Right lobe of liver (tissue), 6 donors: ENCODE measurements at regions not wholly inside any gene's neighbourhood (a gene's known extent, or its start where the extent isn't known, plus 50 kb on each side); places are given as distances from the start of the nearest gene placed in this dataset.

Source experiments
- ATAC-seq, 4 donors: fragments of 200-7000 bp; cut with Tn5 transposase; one replicate each; pipeline ENCODE4 v1.9.1; 2020; ENCODE audit warnings: mild to moderate bottlenecking in 4 of 4, moderate library complexity in 4 of 4
- DNase-seq, 3 donors: peaks; one replicate each; pipeline ENCODE4 v3.0.0-alpha.2; 2020
- H3K27ac ChIP-seq, 3 donors: fragments of 200-600 bp; one replicate each; pipeline ENCODE4 v1.8.0; 2022
- H3K27me3 ChIP-seq, 2 donors: fragments of 200-600 bp; one replicate each; pipeline ENCODE4 v1.8.0; 2022
- H3K36me3 ChIP-seq, 4 donors: fragments of 200-600 bp; sonication (generic) in 1 of 4; one replicate each; pipeline versions ENCODE4 v1.5.1 to v1.8.0; 2017 to 2022; ENCODE audit warnings: control low read depth in 1 of 4
- H3K4me1 ChIP-seq, 4 donors: fragments of 200-600 bp; sonication (generic) in 1 of 4; one replicate each; pipeline versions ENCODE4 v1.5.1 to v1.8.0; 2017 to 2022; ENCODE audit warnings: control low read depth in 1 of 4
- H3K4me3 ChIP-seq, 3 donors: fragments of 200-600 bp; one replicate each; pipeline ENCODE4 v1.8.0; 2022
- H3K9me3 ChIP-seq, 4 donors: fragments of 200-600 bp; sonication (generic) in 1 of 4; one replicate each; pipeline versions ENCODE4 v1.5.1 to v1.8.0; 2017 to 2022; ENCODE audit warnings: control low read depth in 1 of 4
- POLR2A ChIP-seq: fragments of 450-650 bp; IDR thresholded peaks from one replicate; pipeline ENCODE4 v1.6.1; 2017; ENCODE audit warnings: antibody characterized with exemption, mild to moderate bottlenecking
- WGBS: methylation state at CpG from one replicate; pipeline ENCODE4 v1.1.6; 2018; ENCODE audit warnings: low coverage, low lambda C conversion rate; ENCODE audit not compliant: insufficient coverage; ENCODE audit errors: missing lambda C conversion rate; 5-methylcytosine and 5-hydroxymethylcytosine counted together
- intact Hi-C, 2 donors: fragments of 100-400 bp; cut with DNase I; formaldehyde crosslinking; loops; one replicate each; pipeline versions ENCODE4 v1.11.2 to v1.14.1; 2022
- TF ChIP-seq, protein P1 (sequence below), 4 donors: fragments of 200-600 bp in 3 of 4; fragments of 450-650 bp in 1 of 4; IDR thresholded peaks; one replicate each; pipeline versions ENCODE4 v1.5.1 to v1.8.0; 2016 to 2022; ENCODE audit warnings: antibody characterized with exemption in 4 of 4, mild to moderate bottlenecking in 2 of 4
- donor health status: DM: no; HTN: yes; CAD: no.
- donor health status: DM: no; HTN: no; CAD: no.
- donor health status: DM: no; HTN: no; CAD: no.
- donor health status: DM: no; HTN: yes; CAD: no.
- donor health status: DM: no; HTN: yes; CAD: no.

DNA sequence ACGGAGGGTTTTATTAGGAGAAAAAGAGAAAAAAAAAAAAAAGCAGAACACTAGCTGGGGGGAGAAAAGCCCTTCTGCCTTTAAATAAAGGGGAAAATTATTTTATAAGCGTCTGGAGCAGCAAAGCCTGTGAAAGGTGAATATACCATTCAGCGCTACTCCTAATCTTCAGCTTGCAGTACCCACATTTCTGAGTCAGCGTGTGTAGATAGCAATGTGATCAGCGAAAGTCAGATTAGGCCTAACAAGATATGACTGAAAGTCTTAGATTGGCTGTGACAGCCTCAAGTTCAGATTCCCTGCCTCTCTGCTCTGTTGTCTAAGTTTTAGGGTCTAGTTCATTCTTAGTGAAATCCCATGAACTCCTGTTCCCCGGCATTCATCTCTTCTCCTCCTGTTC, 279.5 kb downstream of the TMEM114 start:
- ATAC-seq (no peak), DNase-seq (no peak)
- TF ChIP-seq, protein P1, sequence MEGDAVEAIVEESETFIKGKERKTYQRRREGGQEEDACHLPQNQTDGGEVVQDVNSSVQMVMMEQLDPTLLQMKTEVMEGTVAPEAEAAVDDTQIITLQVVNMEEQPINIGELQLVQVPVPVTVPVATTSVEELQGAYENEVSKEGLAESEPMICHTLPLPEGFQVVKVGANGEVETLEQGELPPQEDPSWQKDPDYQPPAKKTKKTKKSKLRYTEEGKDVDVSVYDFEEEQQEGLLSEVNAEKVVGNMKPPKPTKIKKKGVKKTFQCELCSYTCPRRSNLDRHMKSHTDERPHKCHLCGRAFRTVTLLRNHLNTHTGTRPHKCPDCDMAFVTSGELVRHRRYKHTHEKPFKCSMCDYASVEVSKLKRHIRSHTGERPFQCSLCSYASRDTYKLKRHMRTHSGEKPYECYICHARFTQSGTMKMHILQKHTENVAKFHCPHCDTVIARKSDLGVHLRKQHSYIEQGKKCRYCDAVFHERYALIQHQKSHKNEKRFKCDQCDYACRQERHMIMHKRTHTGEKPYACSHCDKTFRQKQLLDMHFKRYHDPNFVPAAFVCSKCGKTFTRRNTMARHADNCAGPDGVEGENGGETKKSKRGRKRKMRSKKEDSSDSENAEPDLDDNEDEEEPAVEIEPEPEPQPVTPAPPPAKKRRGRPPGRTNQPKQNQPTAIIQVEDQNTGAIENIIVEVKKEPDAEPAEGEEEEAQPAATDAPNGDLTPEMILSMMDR (IDR thresholded peaks at IDR 0.05), result no peak
- TF ChIP-seq POLR2A, result no peak
- Histone ChIP-seq H3K4me3 (no peak overlapping the region), H3K4me1 (no peaks in the 10 kb centered on the region), H3K9me3 (no peaks in the 10 kb centered on the region), H3K27me3 (no peaks in the 10 kb centered on the region), H3K36me3 (no peaks in the 10 kb centered on the region), H3K27ac (no peak overlapping the region)
- WGBS, result 50% methylated on average over 6 of the region's 6 CpGs
- intact Hi-C loops, result no loop called here

DNA sequence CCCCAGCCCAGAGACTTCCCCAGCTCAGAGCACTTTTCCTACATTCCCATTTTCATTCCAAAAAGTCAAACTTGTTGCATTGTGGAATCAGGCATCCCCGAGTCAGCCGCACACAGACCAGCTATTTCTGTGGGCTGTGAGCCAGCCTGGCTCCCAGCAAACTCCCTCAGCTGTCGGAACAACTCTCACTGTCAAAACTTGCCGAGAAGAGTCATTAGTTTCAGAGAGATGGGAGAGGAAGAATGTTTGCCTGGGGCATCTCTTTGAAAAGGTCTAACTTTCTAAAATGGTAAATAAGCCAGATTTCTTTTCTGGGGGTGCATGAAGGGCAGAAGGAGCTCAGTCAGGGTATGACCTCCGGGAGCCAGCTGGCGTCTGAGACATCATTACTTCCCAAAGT, 280.0 kb downstream of the TMEM114 start:
- 44% methylated on average over 6 of the region's 6 CpGs for WGBS
- no peaks in the 10 kb centered on the region for H3K9me3 ChIP-seq
- H3K27ac ChIP-seq, result no peak overlapping the region
- DNase-seq, result no peak
- H3K36me3 ChIP-seq, result no peaks in the 10 kb centered on the region
- TF ChIP-seq, protein P1 (IDR thresholded peaks at IDR 0.05), result no peak
- TF ChIP-seq POLR2A, result no peak
- intact Hi-C loops, result no loop called here
- ATAC-seq, result no peak
- no peaks in the 10 kb centered on the region for H3K27me3 ChIP-seq
- H3K4me3 ChIP-seq, result no peak overlapping the region
- no peaks in the 10 kb centered on the region for H3K4me1 ChIP-seq

DNA sequence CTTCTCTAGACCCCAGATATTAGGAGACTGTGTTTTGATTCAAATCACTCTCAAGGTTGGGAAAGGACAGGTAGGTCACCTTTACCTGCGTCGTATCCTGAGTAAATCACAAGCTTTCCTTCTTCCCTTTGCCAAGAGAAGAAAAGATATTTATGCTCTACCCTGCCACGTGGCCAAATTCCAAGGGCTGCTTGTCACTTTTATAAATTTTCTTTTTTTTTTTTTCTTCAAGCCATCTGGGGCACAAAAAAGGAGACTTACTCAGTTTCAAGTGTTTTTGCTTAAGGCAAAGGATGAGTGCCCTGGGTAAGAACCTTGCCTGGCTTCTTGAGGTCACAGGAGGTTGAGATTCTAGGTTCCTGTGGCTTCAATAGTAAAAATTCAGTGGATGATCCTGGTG, 285.1 kb downstream of the TMEM114 start:
- DNase-seq (no peak), ATAC-seq (no peak)
- H3K36me3 ChIP-seq, result no peaks in the 10 kb centered on the region
- TF ChIP-seq, protein P1 (IDR thresholded peaks at IDR 0.05), result no peak
- no peak for TF ChIP-seq POLR2A
- H3K27ac ChIP-seq, result no peak overlapping the region
- no peaks in the 10 kb centered on the region for H3K4me1 ChIP-seq
- H3K4me3 ChIP-seq, result no peak overlapping the region
- intact Hi-C loops, result no loop called here
- 58% methylated on average over 3 of the region's 3 CpGs for WGBS
- H3K9me3 ChIP-seq, result no peaks in the 10 kb centered on the region
- no peaks in the 10 kb centered on the region for H3K27me3 ChIP-seq

DNA sequence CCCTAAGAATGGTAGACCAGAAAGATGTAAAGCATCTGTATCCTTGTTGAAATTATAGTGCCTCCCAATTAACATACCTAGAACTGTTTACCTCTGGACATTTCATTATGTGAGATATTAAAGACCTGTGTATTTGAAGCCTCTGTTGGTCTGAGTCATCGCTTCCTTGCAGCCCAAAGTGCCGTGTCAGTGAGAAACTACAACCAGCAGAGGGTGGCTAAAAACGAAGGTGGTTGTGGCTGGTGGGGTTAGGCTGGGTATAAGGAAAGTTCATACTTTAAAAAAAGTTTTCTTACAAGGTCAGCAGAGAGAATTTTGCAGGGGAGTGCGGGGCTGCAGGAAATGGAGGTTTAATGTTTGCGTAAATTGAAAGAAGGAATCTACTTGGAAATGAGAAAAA, 290.7 kb downstream of the TMEM114 start:
- TF ChIP-seq POLR2A, result no peak
- TF ChIP-seq, protein P1 (IDR thresholded peaks at IDR 0.05), result no peak
- no peak for DNase-seq
- Histone ChIP-seq H3K4me1 (no peaks in the 10 kb centered on the region), H3K9me3 (no peaks in the 10 kb centered on the region), H3K4me3 (no peak overlapping the region), H3K27ac (no peak overlapping the region), H3K36me3 (no peaks in the 10 kb centered on the region), H3K27me3 (no peaks in the 10 kb centered on the region)
- ATAC-seq, result no peak
- 58% methylated on average over 5 of the region's 5 CpGs for WGBS
- intact Hi-C loops, result no loop called here
